Glomerular endothelial cell (primary cell): ENCODE measurements at regions not wholly inside any gene's neighbourhood (a gene's known extent, or its start where the extent isn't known, plus 50 kb on each side); places are given as distances from the start of the nearest gene placed in this dataset.
A peak's percentile ranks its signal among the peaks of the same experiment; 100 is the strongest.
"Not testable (repeated sequence)": the region's sequence is repeated elsewhere in the genome, so short reads cannot be mapped to it uniquely, and the experiment has no call there.

Experiments used
- DNase-seq: peaks from one replicate; pipeline ENCODE4 v3.0.0-alpha.2; 2011; ENCODE audit warnings: low read depth, low spot score; ENCODE audit errors: extremely low read depth

DNA sequence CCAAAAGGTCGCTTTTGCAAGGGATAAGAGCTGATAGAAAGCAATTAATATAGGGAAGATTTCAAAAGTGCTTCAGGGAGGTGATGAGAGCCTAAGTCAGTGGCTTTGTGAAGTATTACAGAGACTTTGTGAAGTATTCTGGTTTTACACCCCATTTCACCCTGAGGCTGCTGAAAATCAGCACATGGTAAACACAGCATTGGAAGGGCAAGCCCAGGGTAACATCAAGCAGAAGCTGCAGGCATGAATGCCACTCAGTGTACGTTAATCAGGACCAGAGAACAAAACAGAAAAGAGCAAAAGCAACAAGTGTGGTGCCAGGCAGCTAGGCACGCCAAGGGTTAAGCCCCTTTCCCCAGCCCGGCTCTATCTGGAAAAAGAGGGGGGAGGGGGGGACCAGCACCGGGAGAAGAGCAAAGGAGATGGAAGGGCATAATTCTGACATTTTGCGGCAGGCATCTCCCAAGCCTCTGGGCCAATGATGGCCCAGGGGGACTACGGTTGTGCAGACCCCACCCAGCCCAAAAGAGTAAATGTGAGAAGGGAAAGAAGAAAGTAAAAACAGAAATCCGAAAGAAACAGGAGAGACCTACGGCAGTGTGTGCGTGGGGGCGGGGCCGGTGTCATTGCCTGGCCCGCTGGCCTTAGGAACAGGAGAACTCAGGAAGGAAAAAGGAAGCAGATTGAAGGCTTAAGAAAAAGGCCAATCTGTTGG is 58.9 kb downstream of the DHRS2 start:
- DNase-seq: peak; percentile 14

DNA sequence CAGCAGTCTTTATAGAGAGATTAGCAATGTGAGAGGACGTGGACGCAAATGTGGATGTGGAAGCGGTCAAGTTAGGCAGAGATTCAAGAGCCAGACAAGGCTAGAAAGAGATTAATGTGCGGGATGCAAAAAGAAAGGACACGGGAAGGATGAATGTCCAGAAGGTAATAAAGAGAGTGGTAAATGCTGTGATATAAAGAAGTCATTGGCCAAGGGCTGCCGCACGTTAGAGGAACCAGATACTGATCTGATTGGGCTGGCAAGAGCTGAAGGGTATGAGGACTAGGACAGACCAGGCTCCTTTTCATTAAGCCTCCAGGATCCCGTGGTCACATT is 59.5 kb downstream of the DHRS2 start:
- DNase-seq: no peak

- no peak for DNase-seq
Measured at GRCh38 chr14:23696701-23697239, 60.6 kb downstream of the DHRS2 start.

DNA sequence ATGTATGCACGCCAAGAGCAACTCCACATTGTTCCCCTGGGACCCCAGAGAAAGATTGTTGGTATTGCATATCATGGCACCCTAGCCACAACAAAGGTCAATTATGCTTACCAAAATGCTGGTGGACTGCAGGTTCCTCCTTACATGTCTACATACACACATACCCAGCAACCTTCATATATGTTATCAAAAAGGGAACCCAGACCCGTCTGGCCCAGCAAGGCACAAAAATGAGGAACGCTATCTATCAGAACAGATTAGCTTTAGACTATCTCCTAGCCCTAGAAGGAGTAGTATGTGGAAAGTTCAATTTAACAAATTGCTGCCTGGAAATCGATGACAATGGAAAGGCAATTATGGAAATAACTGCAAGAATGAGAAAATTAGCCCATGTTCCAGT is 61.5 kb downstream of the DHRS2 start:
- DNase-seq: no peak

DNA sequence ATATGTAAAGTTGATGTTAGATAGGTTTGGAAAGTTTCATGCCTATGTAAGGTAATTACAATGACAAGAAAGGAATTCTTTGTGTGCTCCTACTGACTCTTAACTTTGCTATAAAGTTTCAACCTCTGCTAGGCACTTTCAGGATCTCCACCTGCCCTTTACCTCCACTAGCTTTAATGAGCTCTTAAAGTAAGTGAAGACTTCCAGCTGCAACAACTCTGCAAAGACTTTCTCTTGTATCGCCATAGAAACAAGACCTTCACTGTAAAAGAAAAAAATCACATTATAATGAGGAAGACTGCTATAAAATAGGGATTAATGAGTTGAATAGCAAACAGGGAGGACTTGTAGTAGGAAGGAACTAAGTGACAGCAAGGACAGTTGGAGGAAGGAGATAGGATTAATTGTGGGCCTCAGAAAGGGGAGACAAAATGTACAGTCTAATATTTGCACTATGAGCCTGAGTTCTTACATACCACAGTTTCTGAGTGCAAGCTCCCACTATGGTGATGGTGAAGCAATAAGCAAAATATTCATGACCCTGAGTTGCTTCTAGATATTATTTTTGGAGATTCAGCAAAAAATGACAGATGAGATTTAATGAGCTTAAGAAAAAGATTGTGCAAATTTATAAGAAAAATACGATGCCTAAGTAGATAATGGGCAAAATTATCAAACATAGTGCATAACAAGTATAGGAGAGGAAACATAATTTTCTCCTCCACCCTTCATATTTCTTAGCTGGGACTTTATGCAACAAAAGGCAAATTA is 66.7 kb downstream of the DHRS2 start:
- no peak for DNase-seq

DNA sequence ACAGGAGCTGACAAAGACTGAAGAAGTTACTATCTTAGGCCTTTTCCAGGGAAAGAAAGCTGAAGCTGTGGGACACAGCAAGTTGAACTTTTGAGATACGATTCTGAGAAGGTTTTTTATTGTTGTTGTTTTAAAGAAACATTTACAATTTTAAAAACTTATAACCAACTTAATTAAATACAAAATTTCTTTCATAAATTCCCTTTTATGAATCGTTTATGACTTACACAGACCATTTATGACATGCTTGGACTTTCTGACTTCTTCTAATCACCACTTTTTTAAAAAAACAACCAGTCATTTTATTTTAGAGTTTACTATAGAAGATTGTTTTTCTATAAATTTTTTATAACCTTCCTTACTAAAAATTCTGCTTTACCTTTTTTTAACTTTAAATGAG is 68.7 kb downstream of the DHRS2 start:
- DNase-seq: no peak

DNA sequence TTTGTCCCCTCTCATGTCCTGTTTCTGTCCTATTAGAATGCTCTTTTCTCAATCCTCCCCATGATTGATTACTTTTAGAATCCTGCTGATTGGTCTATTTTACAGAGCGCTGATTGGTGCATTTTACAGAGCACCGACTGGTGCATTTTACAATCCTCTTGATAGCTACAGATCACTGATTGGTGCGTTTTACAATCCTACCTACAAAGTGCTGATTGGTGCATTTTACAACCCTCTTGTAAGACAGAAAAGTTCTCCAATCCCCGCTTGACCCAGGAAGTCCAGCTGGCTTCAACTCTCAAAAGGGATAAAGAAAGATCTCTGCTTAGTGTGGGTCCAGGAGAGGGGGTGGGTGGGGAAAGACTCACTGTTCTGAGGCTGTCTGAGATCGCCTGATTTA is 71.3 kb downstream of the DHRS2 start:
- no peak for DNase-seq

DNA sequence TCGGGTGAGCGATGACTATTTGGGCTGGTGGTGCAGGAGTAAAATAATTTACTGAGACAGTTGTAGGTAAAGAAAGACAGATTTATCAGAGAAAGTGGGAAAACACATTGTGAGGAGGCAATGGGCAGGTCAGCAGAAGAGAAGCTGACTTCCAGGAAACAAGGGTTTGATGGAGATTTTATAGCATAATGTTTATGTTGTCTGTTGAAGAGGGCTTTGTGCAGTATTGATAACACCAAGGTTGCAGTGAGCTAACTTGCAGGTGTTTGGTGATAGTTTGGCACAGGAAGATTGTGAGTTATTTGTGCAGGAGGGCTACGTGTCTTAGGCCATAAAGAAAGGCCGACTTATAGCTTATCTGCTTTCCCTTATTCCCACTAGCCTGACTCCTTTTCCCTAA is 72.2 kb downstream of the DHRS2 start:
- no peak for DNase-seq

DNA sequence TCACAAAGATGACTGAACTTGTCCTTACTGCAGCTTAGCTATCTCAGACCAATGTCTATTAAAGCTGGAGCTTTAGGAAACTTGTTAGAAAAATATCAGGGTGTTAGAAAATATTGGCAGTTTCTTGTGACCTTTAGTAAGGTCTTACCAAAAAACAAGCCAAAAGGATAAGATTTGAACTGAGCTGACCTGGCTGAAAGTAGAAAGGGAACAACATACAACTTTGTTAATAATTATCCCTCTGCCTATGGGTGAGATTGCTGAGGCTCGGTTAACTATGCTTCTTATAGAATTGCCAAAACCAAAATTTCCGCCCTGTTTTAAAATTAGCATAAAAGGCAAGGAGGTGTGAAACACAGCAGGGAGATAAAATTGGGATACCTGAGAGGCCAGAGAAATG is 73.8 kb downstream of the DHRS2 start:
- no peak for DNase-seq

DNA sequence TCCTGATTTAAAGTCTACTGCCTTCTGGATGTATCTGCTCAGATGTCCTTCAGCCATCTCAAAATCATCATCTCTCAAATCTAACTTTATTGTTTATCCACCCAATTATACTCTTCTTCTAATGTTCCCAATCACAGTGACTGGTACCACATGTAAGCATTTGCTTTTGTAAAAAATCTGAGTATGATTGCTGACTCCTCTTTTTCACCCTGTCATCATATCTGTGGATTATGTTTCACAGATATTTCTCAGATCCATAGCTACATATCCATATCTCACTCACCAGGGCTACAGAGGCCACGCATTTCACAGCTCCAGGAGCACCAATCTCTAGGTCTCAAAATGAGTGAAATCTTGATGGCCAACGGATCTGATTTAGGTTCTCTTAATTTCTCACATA is 76.1 kb downstream of the DHRS2 start:
- DNase-seq: no peak

- no peak for DNase-seq
Measured at GRCh38 chr14:23719225-23719985, 83.2 kb downstream of the DHRS2 start.

- no peak for DNase-seq
Measured at GRCh38 chr14:23722675-23723074, 86.5 kb downstream of the DHRS2 start.

DNA sequence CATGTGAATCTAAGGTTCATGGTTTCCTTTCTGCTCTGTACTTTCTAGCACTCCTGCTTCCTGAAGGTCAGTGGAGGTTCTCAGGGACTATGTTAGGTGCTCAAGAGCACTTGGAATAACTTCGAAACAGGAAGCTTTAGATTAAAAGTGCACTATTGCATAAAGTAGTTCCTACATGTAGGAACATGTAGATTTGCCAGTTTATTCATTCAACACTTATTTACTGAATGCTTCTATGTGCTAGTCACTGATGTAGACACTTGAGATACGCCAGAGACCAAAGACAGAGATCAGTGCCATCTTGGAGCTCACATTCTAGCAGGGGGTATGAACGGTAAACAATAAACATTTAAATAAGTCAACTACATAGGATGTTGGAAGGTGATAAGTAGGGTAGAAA is 87.7 kb downstream of the DHRS2 start:
- no peak for DNase-seq

GRCh38 chr14:23725528-23725927 is 89.4 kb downstream of the DHRS2 start:
- DNase-seq: no peak

DNA sequence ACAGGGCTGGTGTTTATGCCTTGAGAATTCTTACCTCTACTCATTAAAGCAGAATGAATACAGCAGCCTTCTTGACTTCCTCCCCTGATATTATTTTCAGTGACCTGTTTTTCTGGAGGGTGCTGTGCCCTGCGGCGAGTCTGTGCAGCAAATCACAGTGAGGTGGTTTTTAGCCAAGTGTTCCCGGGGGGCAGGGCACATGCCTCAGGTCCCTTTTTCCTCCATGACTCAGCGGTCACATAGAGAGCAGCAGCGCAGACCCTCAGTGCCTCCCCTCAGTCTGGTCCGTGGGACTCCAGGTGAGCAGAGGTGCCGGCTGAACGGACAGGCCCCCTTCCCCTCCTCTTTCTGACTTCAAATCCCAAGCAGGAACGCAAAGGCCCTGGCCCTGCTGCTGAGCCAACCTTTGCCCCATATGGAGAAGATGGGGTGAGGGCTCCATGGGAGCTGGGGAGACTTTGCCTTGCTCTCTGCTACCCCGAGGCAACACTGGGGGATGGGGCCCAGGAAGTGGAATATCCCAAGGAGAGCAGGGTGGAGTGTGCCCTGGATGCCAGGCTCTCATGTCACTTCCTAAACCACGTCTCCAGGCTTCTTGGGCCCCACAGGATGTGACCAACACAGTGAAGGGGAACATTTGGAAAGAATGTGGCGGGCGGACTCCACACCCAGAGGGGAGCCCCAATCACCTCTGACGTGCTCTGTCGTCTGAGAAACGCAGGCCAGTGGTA is 90.0 kb downstream of the DHRS2 start:
- no peak for DNase-seq

- DNase-seq: peak; percentile 16
Measured at GRCh38 chr14:23727566-23728335, 91.6 kb downstream of the DHRS2 start.

- DNase-seq: no peak
Measured at GRCh38 chr14:23728791-23729190, 92.6 kb downstream of the DHRS2 start.

DNA sequence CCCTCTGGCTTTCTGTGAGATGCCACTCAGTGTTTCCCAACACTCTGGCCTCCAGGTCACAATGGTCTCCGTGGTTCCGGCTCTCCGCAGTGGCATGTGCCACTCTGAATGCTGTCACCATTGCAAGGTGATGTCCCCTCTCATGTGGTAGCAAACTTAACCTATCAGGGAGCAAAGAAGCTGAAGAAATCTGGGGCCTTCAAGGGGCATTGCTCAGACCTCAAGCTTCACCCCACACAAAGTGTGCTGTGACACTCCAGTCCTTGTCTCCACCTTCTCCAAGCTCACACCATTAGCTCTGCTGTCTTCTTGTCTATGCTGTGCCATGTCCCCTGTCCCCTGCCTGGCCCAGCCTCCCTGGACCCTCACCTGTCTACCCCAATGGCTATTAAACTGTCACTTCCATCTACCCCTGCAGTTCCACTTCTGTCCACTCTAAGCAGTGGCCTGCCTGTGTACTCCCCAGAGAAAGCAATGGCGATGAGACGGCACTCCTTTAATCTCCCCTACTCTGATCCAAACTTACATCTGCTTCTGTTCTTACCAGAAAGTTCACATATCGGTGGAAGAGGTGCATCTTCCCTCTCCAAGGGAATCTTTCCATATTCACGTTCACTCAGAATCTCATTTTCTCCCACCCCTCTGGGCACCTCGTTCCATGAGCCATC is 93.7 kb downstream of the DHRS2 start:
- no peak for DNase-seq

- no peak for DNase-seq
Measured at GRCh38 chr14:23735394-23735793, 99.2 kb downstream of the DHRS2 start.

- not testable (repeated sequence) for DNase-seq
Measured at GRCh38 chr14:23744368-23744767, 108.2 kb downstream of the DHRS2 start.
